Suprapubic skin (tissue), 4 donors: ENCODE measurements at regions not wholly inside any gene's neighbourhood (a gene's known extent, or its start where the extent isn't known, plus 50 kb on each side); places are given as distances from the start of the nearest gene placed in this dataset.

Source experiments
- DNase-seq, 2 donors: peaks; one replicate each; pipeline ENCODE4 v3.0.0-alpha.2; 2019; ENCODE audit warnings: low spot score in 2 of 2
- H3K27ac ChIP-seq: fragments of 200-600 bp; sonication (generic); one replicate; pipeline ENCODE4 v1.5.1; 2019
- H3K27me3 ChIP-seq: fragments of 200-600 bp; sonication (generic); one replicate; pipeline ENCODE4 v1.5.1; 2019
- H3K36me3 ChIP-seq: fragments of 200-600 bp; sonication (generic); one replicate; pipeline ENCODE4 v1.5.1; 2019
- H3K4me1 ChIP-seq: fragments of 200-600 bp; sonication (generic); one replicate; pipeline ENCODE4 v1.5.1; 2019
- H3K4me3 ChIP-seq: fragments of 200-600 bp; sonication (generic); one replicate; pipeline ENCODE4 v1.5.1; 2019; ENCODE audit warnings: mild to moderate bottlenecking
- H3K9me3 ChIP-seq: fragments of 200-600 bp; sonication (generic); one replicate; pipeline ENCODE4 v1.5.1; 2019
- CTCF ChIP-seq, 2 donors: fragments of 200-600 bp in 1 of 2; fragments of 450-650 bp in 1 of 2; sonication (generic) in 1 of 2; IDR thresholded peaks; one replicate each; pipeline ENCODE4 v1.5.1; 2016 to 2019; ENCODE audit warnings: antibody characterized with exemption in 2 of 2, mild to moderate bottlenecking in 1 of 2, moderate library complexity in 1 of 2
- EP300 ChIP-seq: sonication (generic); formaldehyde crosslinking; IDR thresholded peaks from one replicate; pipeline ENCODE4 v1.6.1; 2017; ENCODE audit warnings: antibody characterized with exemption
- POLR2A ChIP-seq, 2 donors: fragments of 450-650 bp; IDR thresholded peaks; one replicate each; pipeline ENCODE4 v1.6.1; 2017; ENCODE audit warnings: antibody characterized with exemption in 2 of 2, mild to moderate bottlenecking in 2 of 2, moderate library complexity in 2 of 2
- POLR2AphosphoS5 ChIP-seq, 3 donors: sonication (generic); formaldehyde crosslinking; IDR thresholded peaks; one replicate each; pipeline ENCODE4 v1.6.1; 2017; ENCODE audit warnings: antibody characterized with exemption in 3 of 3
- WGBS: methylation state at CpG from one replicate; pipeline ENCODE4 v1.1.5; 2018; 5-methylcytosine and 5-hydroxymethylcytosine counted together

DNA sequence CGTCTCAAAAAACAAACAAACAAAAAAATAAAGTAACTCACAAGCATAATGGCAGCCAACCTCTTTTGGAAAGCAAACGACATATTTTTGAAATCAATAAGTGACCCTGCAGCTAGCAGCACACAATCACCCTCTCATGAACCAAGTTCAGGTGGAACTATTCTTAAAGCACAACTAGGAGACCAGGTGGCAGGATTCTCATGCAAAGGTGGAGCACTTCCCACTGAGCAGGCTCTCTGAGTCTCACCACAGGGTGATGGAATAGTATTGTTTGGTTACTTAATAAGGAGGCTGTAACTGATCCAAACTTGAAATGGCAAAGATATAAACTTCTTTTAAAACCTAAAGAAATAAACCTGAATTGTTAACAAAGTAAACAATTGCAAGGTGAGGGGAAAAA, 1293.1 kb downstream of the PCDH19 start:
- H3K27me3 ChIP-seq, result no peaks in the 10 kb centered on the region
- H3K4me3 ChIP-seq, result no peak overlapping the region
- no peak for TF ChIP-seq POLR2AphosphoS5 (IDR thresholded peaks at IDR 0.05)
- no peak for TF ChIP-seq POLR2A (IDR thresholded peaks at IDR 0.05)
- TF ChIP-seq CTCF (IDR thresholded peaks at IDR 0.05), result no peak
- TF ChIP-seq EP300, result no peak
- DNase-seq, result no peak
- 68% methylated on average over 2 of the region's 2 CpGs for WGBS
- H3K27ac ChIP-seq, result no peak overlapping the region
- H3K9me3 ChIP-seq, result no peaks in the 10 kb centered on the region
- H3K36me3 ChIP-seq, result no peaks in the 10 kb centered on the region
- H3K4me1 ChIP-seq, result no peaks in the 10 kb centered on the region

GRCh38 chrX:99095965-99096635, 1314.0 kb downstream of the PCDH19 start:
- Histone ChIP-seq H3K4me1 (no peaks in the 10 kb centered on the region), H3K27me3 (no peaks in the 10 kb centered on the region)
- 56% methylated on average over 4 of the region's 4 CpGs for WGBS

DNA sequence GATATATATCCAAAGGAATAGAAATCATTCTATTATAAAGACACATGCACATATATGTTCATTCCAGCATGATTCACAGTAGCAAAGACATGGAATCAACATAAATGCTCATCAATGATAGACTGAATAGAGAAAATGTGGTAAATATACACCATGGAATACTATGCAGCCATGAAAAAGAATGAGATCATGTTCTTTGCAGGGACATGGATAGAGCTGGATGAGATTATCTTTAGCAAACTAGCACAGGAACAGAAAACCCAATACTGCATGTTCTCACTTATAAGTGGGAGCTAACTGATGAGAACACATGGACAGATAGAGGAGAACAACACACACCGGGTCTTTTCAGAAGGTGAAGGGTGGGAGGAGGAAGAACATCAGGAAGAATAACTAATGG, 1318.6 kb downstream of the PCDH19 start:
- Histone ChIP-seq H3K9me3 (no peaks in the 10 kb centered on the region), H3K4me1 (no peaks in the 10 kb centered on the region), H3K36me3 (no peaks in the 10 kb centered on the region), H3K4me3 (no peak overlapping the region), H3K27me3 (no peaks in the 10 kb centered on the region), H3K27ac (no peak overlapping the region)
- 94% methylated on average over 1 of the region's 1 CpG for WGBS
- TF ChIP-seq EP300 (no peak), POLR2AphosphoS5 (IDR thresholded peaks at IDR 0.05) (no peak), CTCF (IDR thresholded peaks at IDR 0.05) (no peak), POLR2A (IDR thresholded peaks at IDR 0.05) (no peak)
- no peak for DNase-seq

More at GRCh38 chrX:99095965-99096635, 1314.0 kb downstream of the PCDH19 start:
- no peak overlapping the region for H3K4me3 ChIP-seq
- DNase-seq, result no peak
- no peak for TF ChIP-seq EP300
- TF ChIP-seq CTCF (IDR thresholded peaks at IDR 0.05), result no peak
- TF ChIP-seq POLR2A (IDR thresholded peaks at IDR 0.05), result no peak
- TF ChIP-seq POLR2AphosphoS5 (IDR thresholded peaks at IDR 0.05), result no peak
- H3K36me3 ChIP-seq, result no peaks in the 10 kb centered on the region
- no peak overlapping the region for H3K27ac ChIP-seq
- H3K9me3 ChIP-seq, result no peaks in the 10 kb centered on the region

GRCh38 chrX:99078301-99078700, 1331.8 kb downstream of the PCDH19 start:
- Histone ChIP-seq H3K4me1 (no peaks in the 10 kb centered on the region), H3K27me3 (no peaks in the 10 kb centered on the region), H3K9me3 (no peaks in the 10 kb centered on the region), H3K36me3 (no peaks in the 10 kb centered on the region), H3K4me3 (no peak overlapping the region), H3K27ac (no peak overlapping the region)
- no peak for TF ChIP-seq EP300
- no peak for TF ChIP-seq POLR2A (IDR thresholded peaks at IDR 0.05)
- no peak for TF ChIP-seq POLR2AphosphoS5 (IDR thresholded peaks at IDR 0.05)
- no peak for DNase-seq
- WGBS, result 90% methylated on average over 4 of the region's 4 CpGs

- H3K4me3 ChIP-seq, result no peak overlapping the region
- WGBS, result 76% methylated on average over 3 of the region's 3 CpGs
- no peaks in the 10 kb centered on the region for H3K4me1 ChIP-seq
- no peak for DNase-seq
- H3K36me3 ChIP-seq, result no peaks in the 10 kb centered on the region
- no peak overlapping the region for H3K27ac ChIP-seq
- TF ChIP-seq POLR2A (IDR thresholded peaks at IDR 0.05) (no peak), CTCF (IDR thresholded peaks at IDR 0.05) (no peak), POLR2AphosphoS5 (IDR thresholded peaks at IDR 0.05) (no peak), EP300 (no peak)
- no peaks in the 10 kb centered on the region for H3K9me3 ChIP-seq
- no peaks in the 10 kb centered on the region for H3K27me3 ChIP-seq
Observed at GRCh38 chrX:99077099-99077498, 1333.0 kb downstream of the PCDH19 start.

GRCh38 chrX:99073551-99073950, 1336.5 kb downstream of the PCDH19 start:
- H3K4me1 ChIP-seq, result no peaks in the 10 kb centered on the region
- no peak for DNase-seq
- no peaks in the 10 kb centered on the region for H3K36me3 ChIP-seq
- TF ChIP-seq POLR2AphosphoS5 (IDR thresholded peaks at IDR 0.05) (no peak), CTCF (IDR thresholded peaks at IDR 0.05) (no peak), EP300 (no peak), POLR2A (IDR thresholded peaks at IDR 0.05) (no peak)
- H3K9me3 ChIP-seq, result no peaks in the 10 kb centered on the region
- H3K4me3 ChIP-seq, result no peak overlapping the region
- H3K27ac ChIP-seq, result no peak overlapping the region
- H3K27me3 ChIP-seq, result no peaks in the 10 kb centered on the region
- 67% methylated on average over 1 of the region's 1 CpG for WGBS
